Esophagus squamous epithelium (tissue), 5 donors: ENCODE measurements at regions not wholly inside any gene's neighbourhood (a gene's known extent, or its start where the extent isn't known, plus 50 kb on each side); places are given as distances from the start of the nearest gene placed in this dataset.

Experiments
- DNase-seq: peaks from one replicate; lab custom pipeline; 2025; lab: John Stamatoyannopoulos, UW
- H3K27ac ChIP-seq, 4 donors: fragments of 200-600 bp; sonication (generic); one replicate each; pipeline ENCODE4 v1.5.1; 2016 to 2019; ENCODE audit warnings: mild to moderate bottlenecking in 1 of 4
- H3K27me3 ChIP-seq, 4 donors: fragments of 200-600 bp; sonication (generic); 1 replicate in 3 of 4; 2 replicates in 1 of 4; pipeline versions ENCODE4 v1.5.1 to v1.6.0; 2017 to 2021; ENCODE audit warnings: antibody characterized with exemption in 1 of 4
- H3K36me3 ChIP-seq, 3 donors: fragments of 200-600 bp; sonication (generic); one replicate each; pipeline ENCODE4 v1.5.1; 2016 to 2019
- H3K4me1 ChIP-seq, 3 donors: fragments of 200-600 bp; sonication (generic); one replicate each; pipeline ENCODE4 v1.5.1; 2017 to 2019
- H3K4me3 ChIP-seq, 4 donors: fragments of 200-600 bp; sonication (generic); 1 replicate in 3 of 4; 2 replicates in 1 of 4; pipeline ENCODE4 v1.5.1; 2016 to 2019; ENCODE audit warnings: mild to moderate bottlenecking in 2 of 4, moderate library complexity in 1 of 4
- H3K9me3 ChIP-seq, 3 donors: fragments of 200-600 bp; sonication (generic); one replicate each; pipeline ENCODE4 v1.5.1; 2016 to 2019
- POLR2A ChIP-seq, 4 donors: fragments of 450-650 bp; IDR thresholded peaks; one replicate each; pipeline ENCODE4 v1.6.1; 2017; ENCODE audit warnings: antibody characterized with exemption in 4 of 4, mild to moderate bottlenecking in 4 of 4, moderate library complexity in 3 of 4
- WGBS, 2 donors: methylation state at CpG; one replicate each; pipeline ENCODE4 v1.1.5; 2018; 5-methylcytosine and 5-hydroxymethylcytosine counted together
- intact Hi-C: fragments of 100-400 bp; cut with DNase I; formaldehyde crosslinking; loops from one replicate; pipeline ENCODE4 v1.15.0; 2022
- TF ChIP-seq, protein P1 (sequence below), 6 experiments: fragments of 450-650 bp in 4 of 6; fragments of 200-600 bp in 2 of 6; sonication (generic) in 2 of 6; IDR thresholded peaks; one replicate each; pipeline ENCODE4 v1.5.1; 2016 to 2019; ENCODE audit warnings: antibody characterized with exemption in 6 of 6, mild to moderate bottlenecking in 4 of 6, moderate library complexity in 4 of 6
- donor health status: DM: yes; HTN: yes; CAD: no.

DNA sequence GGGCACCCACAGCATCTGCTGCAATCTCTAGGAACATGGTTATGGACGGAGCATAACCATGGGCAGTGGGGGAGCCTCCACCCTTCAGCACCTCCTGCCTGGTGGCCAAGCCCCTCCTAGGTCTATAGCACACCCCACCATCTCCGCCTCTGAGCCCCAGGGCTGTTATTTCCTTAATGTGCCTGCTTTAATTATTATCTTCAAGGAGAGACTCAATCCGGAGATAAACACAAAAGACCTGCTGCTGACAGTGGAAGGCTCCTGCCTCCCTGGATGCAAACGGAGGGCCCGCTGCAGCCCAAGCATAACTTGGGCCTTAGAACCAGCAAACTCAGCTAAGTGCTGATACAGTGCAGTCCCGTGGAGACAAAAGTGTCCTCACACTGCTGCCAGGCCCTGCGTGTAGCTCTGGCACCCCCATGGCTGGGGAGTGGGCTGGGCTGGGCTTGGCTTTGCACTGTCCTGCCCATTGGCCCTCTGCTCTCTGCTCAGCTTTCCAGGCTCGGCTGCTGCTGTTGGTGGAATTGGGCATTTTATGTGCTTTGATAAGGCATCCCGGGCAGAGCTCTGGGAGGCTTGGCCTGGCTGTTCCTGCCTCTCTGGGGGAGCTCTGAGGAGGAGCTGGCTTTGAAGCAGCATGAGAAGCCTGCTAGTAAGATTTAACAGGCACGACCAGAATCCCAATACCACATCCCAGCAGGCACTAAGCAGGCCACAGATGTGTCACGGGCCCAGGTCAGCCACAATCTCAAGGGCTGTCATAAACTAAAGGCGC lies 620.2 kb downstream of the PTPRU start:
- Histone ChIP-seq H3K27me3 (peaks cover 0 to 78% (median 0%) of the 10 kb centered on the region in 4 donors), H3K27ac (no peak overlapping the region), H3K36me3 (no peaks in the 10 kb centered on the region), H3K4me3 (no peak overlapping the region), H3K9me3 (peaks cover 0 to 12% (median 9%) of the 10 kb centered on the region in 3 donors), H3K4me1 (no peaks in the 10 kb centered on the region)
- 60 to 65% methylated on average over 7 to 8 of the region's 12 CpGs for WGBS, 2 donors
- no peak for TF ChIP-seq POLR2A (IDR thresholded peaks at IDR 0.05)
- TF ChIP-seq, protein P1, sequence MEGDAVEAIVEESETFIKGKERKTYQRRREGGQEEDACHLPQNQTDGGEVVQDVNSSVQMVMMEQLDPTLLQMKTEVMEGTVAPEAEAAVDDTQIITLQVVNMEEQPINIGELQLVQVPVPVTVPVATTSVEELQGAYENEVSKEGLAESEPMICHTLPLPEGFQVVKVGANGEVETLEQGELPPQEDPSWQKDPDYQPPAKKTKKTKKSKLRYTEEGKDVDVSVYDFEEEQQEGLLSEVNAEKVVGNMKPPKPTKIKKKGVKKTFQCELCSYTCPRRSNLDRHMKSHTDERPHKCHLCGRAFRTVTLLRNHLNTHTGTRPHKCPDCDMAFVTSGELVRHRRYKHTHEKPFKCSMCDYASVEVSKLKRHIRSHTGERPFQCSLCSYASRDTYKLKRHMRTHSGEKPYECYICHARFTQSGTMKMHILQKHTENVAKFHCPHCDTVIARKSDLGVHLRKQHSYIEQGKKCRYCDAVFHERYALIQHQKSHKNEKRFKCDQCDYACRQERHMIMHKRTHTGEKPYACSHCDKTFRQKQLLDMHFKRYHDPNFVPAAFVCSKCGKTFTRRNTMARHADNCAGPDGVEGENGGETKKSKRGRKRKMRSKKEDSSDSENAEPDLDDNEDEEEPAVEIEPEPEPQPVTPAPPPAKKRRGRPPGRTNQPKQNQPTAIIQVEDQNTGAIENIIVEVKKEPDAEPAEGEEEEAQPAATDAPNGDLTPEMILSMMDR (IDR thresholded peaks at IDR 0.05) = no peak
- DNase-seq = no peak
- intact Hi-C loops = no loop called here

DNA sequence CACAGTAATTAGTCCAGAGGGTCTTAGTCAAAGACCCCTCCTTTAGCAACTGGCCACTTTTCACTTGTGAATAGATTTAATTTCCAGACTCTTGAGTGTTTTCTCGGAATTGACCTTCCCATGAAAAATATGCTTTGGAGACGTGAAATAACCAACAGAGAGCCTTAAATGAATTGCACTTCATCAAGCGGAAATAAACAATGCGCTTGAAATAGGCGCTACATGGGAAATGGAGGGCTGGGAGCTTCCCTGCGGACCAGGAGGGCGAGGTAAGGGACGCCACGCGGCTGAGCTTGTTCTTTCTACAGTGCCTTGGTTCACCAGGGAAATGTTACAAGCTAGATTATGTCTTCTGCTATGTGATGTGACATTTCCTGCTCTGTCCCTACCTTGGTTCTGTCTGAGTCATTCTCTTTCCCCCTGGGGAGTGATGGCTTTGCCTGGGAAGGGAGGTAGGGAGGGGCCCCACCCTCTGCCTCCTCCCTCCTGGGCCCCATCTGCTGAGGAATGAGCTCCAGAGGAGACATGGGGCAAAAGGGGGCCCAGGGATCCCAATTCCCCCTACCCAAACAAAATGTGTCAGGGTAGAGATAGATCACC lies 619.3 kb downstream of the PTPRU start:
- Histone ChIP-seq H3K4me3 (no peak overlapping the region), H3K9me3 (peaks cover 0 to 3% (median 1%) of the 10 kb centered on the region in 3 donors), H3K27me3 (peaks cover 0 to 78% (median 0%) of the 10 kb centered on the region in 4 donors), H3K27ac (no peak overlapping the region), H3K4me1 (no peaks in the 10 kb centered on the region), H3K36me3 (no peaks in the 10 kb centered on the region)
- intact Hi-C loops = no loop called here
- no peak for DNase-seq
- TF ChIP-seq, protein P1 (IDR thresholded peaks at IDR 0.05) = no peak
- TF ChIP-seq POLR2A (IDR thresholded peaks at IDR 0.05) = no peak
- WGBS, 2 donors = 74 to 75% methylated on average over 10 of the region's 10 CpGs

DNA sequence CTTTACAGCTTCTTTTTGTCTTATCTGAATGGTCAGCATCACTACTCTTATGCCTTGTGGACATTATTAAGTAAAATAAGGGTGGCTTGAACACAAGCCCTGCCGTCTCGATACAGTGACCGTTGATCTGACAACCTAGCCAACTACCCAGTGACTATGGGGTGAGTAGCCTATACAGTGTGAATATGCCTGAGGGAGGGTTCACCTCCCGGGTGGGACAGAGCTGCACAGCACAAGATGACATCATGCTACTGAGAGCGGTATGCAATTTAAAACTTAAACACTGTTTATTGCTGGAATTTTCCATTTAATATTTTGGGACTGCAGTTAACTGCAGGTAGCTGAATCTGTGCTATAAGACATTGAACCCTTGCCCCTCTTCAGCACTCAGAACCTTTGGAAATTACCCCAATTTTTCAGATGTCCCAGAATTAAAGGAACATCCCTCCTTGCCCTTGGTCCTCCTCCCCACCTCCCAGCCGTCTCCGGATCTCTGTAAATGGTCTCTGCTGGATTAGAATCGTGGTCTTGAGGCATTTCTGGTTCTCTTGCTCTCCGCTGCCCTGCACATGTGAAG lies 618.5 kb downstream of the PTPRU start:
- no peak overlapping the region for H3K27ac ChIP-seq
- no peak for TF ChIP-seq POLR2A (IDR thresholded peaks at IDR 0.05)
- TF ChIP-seq, protein P1 (IDR thresholded peaks at IDR 0.05) = no peak
- no peaks in the 10 kb centered on the region for H3K4me1 ChIP-seq
- H3K27me3 ChIP-seq = peaks cover 0 to 78% (median 0%) of the 10 kb centered on the region in 4 donors
- H3K9me3 ChIP-seq = no peaks in the 10 kb centered on the region
- no peak overlapping the region for H3K4me3 ChIP-seq
- no peaks in the 10 kb centered on the region for H3K36me3 ChIP-seq
- 49 to 73% methylated on average over 6 to 9 of the region's 9 CpGs for WGBS, 2 donors
- DNase-seq = no peak
- intact Hi-C loops = no loop called here

DNA sequence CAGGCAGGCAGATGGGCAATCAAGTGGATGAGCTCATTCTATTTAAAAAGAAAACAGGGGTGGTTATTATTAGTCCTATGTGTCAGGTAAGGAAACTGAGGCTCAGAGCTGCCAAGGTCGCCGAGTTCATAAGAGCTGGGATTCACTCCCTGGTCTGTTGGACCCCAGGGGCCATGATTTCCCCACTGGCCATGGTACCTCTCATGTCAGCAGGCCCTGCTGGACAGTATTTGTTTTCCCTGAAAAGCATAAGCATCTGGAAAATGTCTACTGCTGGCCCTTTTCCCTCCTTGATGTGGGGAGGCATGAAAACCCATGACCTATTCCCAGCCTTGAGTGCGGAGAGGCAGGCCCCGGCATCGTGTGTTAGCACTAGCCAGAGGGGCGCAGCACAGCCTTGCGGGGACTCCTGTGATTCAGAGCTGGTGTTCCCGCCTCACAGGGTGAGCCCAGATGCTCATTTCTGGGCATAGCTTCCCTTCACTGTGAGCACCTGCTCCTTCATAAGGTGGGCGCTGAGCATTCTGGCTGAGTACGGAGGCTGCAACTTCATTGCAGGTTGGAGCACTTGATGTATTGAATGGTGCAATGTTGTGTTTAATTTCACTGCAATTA lies 617.5 kb downstream of the PTPRU start:
- Histone ChIP-seq H3K4me1 (no peaks in the 10 kb centered on the region), H3K27me3 (peaks cover 0 to 78% (median 0%) of the 10 kb centered on the region in 4 donors), H3K4me3 (no peak overlapping the region), H3K9me3 (no peaks in the 10 kb centered on the region), H3K27ac (no peak overlapping the region), H3K36me3 (no peaks in the 10 kb centered on the region)
- TF ChIP-seq POLR2A (IDR thresholded peaks at IDR 0.05) = no peak
- TF ChIP-seq, protein P1 (IDR thresholded peaks at IDR 0.05) = no peak
- DNase-seq = no peak
- WGBS, 2 donors = 73 to 90% methylated on average over 7 to 8 of the region's 10 CpGs
- intact Hi-C loops = no loop called here
